ENCODE measurements at regions not wholly inside any gene's neighbourhood (a gene's known extent, or its start where the extent isn't known, plus 50 kb on each side); places are given as distances from the start of the nearest gene placed in this dataset.

DNA sequence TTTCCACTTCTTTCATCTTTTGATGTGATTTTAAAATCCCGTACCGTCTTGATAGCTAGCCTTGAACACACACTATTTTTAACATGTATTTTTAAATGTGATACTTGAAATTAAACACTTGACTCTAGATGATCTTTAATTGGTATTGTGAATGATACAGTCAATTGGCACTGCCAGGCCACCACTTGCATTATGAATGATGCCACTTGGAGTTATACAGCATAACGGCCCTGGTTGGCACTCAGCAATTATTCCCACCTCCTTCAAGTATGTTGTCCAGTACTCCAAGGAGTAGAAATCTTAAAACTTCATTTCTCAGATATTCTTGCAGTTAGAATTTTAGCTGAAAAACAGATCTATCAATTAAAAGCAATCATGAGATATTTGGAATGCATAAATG is 62.9 kb downstream of the TENT5A start (continued):
- TF ChIP-seq TFCP2L1 (CRISPR knock-in tag; IDR thresholded peaks at IDR 0.05), result no peak
- TF ChIP-seq, protein P1, sequence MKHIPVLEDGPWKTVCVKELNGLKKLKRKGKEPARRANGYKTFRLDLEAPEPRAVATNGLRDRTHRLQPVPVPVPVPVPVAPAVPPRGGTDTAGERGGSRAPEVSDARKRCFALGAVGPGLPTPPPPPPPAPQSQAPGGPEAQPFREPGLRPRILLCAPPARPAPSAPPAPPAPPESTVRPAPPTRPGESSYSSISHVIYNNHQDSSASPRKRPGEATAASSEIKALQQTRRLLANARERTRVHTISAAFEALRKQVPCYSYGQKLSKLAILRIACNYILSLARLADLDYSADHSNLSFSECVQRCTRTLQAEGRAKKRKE (CRISPR knock-in tag; IDR thresholded peaks at IDR 0.05; ENCODE audit: low read depth), result no peak

DNA sequence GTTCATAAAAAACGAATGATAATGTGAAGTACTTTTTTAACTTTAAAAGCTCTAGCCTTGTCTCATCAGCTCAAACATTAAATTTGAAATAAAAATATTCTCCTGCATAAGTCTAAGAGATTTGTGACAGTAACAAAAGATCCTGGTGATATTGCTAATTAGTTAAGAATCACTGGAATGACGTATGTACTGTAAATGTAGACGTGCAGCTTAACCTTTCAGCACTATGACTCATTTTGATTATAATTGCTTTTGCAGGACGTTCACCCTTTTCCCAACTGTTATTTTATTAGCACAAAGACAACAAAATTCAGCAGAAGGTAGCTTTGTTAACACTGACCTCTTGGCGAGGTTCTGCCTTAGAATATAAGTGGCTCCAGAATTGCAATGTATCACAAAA is 68.6 kb downstream of the TENT5A start:
- POLR2A ChIA-PET, result no interaction called here
- WGBS (ENCODE audit: missing lambda C conversion rate), result 14% methylated on average over 5 of the region's 5 CpGs
- FAIRE-seq, result no peak

DNA sequence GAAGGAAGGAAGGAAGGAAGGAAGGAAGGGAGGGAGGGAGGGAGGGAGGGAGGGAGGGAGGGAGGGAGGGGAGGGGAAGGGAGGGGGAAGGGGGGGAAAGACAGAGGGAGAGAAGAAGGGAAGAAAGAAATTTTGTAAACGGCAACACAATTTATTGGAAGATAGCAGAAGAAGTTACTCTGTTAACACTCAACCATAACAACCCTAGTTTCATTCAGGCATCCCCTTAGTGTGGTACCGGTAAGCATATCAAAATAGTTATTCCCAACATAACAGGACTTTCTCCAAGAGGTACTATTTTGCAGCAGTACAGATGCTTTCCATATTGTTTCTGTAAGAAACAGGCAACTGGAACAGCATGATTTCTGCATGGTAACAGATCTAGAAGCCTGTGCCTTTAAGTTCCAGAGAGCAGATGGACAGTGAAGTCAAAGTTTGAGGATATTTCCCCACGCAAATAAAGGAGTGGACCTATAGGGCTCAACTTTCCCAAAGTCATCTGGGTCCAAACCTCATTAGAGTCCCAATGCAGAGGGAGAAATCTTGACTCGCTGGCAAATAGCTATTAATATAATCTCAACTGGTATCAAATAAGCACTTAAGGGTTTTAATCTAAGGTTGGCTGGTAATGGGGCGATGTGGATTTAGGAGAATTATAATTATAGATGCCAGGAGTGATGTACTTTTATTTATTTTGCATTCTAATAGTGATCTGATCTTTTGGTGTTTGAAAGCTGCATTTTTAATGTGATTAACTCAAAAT is 69.4 kb downstream of the TENT5A start:
- DNase-seq (ENCODE audit: low read depth in 1 of 2, low spot score in 1 of 2) (no peak), FAIRE-seq (no peak), ATAC-seq (no peak)
- Histone ChIP-seq H3K4me1 (no peaks in the 10 kb centered on the region), H3K4me2 (no peak overlapping the region), H3K9me3 (no peaks in the 10 kb centered on the region), H3K27ac (no peak overlapping the region), H3K4me3 (no peak overlapping the region)
- TF ChIP-seq PHF8 (IDR thresholded peaks at IDR 0.05; ENCODE audit: borderline replicate concordance, low read depth) (no peak), POLR2A (IDR thresholded peaks at IDR 0.05; ENCODE audit: low read length) (no peak), KDM5A (IDR thresholded peaks at IDR 0.05) (no peak), SMC3 (IDR thresholded peaks at IDR 0.05) (no peak), BHLHE40 (IDR thresholded peaks at IDR 0.05; ENCODE audit: low read depth, low read length) (no peak), JUN (IDR thresholded peaks at IDR 0.05) (no peak), HOXB5 (CRISPR knock-in tag; IDR thresholded peaks at IDR 0.05) (no peak), SREBF2 (IDR thresholded peaks at IDR 0.05) (no peak), CBX2 (IDR thresholded peaks at IDR 0.05; ENCODE audit: borderline replicate concordance, low read depth) (no peak), ZC3H11A (IDR thresholded peaks at IDR 0.05) (no peak)
- TF ChIP-seq, protein P2, sequence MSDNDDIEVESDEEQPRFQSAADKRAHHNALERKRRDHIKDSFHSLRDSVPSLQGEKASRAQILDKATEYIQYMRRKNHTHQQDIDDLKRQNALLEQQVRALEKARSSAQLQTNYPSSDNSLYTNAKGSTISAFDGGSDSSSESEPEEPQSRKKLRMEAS (IDR thresholded peaks at IDR 0.05), result no peak
- CTCF ChIA-PET, result no interaction called here
- POLR2A ChIA-PET, result no interaction called here
- 46% methylated on average over 5 of the region's 5 CpGs for WGBS (ENCODE audit: missing lambda C conversion rate)

More for the DNA sequence above, 68.6 kb downstream of the TENT5A start:
- CTCF ChIA-PET, result no interaction called here
- no peak for DNase-seq (ENCODE audit: low read depth in 1 of 2, low spot score in 1 of 2)
- TF ChIP-seq CHD4 (IDR thresholded peaks at IDR 0.05; ENCODE audit: borderline replicate concordance) (no peak), ZFP36 (IDR thresholded peaks at IDR 0.05; ENCODE audit: borderline replicate concordance, partially characterized antibody) (no peak), NR3C1 (IDR thresholded peaks at IDR 0.05) (no peak), RARB (CRISPR knock-in tag; IDR thresholded peaks at IDR 0.05) (no peak), RAD21 (conservative IDR thresholded peaks at IDR 0.05 in 1 of 2, IDR thresholded peaks at IDR 0.05 in 1 of 2) (no peak), JUN (IDR thresholded peaks at IDR 0.05) (no peak), NFE2L2 (conservative IDR thresholded peaks at IDR 0.05; ENCODE audit: low read length) (no peak), ZNF302 (CRISPR knock-in tag; IDR thresholded peaks at IDR 0.05) (no peak), HOXB5 (CRISPR knock-in tag; IDR thresholded peaks at IDR 0.05) (no peak), CEBPB (IDR thresholded peaks at IDR 0.05) (no peak), EP300 (IDR thresholded peaks at IDR 0.05) (no peak)
- TF ChIP-seq, protein P3, sequence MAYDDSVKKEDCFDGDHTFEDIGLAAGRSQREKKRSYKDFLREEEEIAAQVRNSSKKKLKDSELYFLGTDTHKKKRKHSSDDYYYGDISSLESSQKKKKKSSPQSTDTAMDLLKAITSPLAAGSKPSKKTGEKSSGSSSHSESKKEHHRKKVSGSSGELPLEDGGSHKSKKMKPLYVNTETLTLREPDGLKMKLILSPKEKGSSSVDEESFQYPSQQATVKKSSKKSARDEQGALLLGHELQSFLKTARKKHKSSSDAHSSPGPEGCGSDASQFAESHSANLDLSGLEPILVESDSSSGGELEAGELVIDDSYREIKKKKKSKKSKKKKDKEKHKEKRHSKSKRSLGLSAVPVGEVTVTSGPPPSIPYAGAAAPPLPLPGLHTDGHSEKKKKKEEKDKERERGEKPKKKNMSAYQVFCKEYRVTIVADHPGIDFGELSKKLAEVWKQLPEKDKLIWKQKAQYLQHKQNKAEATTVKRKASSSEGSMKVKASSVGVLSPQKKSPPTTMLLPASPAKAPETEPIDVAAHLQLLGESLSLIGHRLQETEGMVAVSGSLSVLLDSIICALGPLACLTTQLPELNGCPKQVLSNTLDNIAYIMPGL (CRISPR knock-in tag; IDR thresholded peaks at IDR 0.05; ENCODE audit: borderline replicate concordance), result no peak
- TF ChIP-seq, protein P4, sequence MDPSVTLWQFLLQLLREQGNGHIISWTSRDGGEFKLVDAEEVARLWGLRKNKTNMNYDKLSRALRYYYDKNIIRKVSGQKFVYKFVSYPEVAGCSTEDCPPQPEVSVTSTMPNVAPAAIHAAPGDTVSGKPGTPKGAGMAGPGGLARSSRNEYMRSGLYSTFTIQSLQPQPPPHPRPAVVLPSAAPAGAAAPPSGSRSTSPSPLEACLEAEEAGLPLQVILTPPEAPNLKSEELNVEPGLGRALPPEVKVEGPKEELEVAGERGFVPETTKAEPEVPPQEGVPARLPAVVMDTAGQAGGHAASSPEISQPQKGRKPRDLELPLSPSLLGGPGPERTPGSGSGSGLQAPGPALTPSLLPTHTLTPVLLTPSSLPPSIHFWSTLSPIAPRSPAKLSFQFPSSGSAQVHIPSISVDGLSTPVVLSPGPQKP (IDR thresholded peaks at IDR 0.05; ENCODE audit: low read depth, low read length), result no peak
- Histone ChIP-seq H3K27ac (no peak overlapping the region), H3K9me3 (no peaks in the 10 kb centered on the region), H3K4me2 (no peak overlapping the region), H3K4me1 (no peaks in the 10 kb centered on the region), H3K4me3 (no peak overlapping the region)
- no peak for ATAC-seq
